ENCODE measurements at regions not wholly inside any gene's neighbourhood (a gene's known extent, or its start where the extent isn't known, plus 50 kb on each side); places are given as distances from the start of the nearest gene placed in this dataset.

- H3K27ac Mint-ChIP-seq (ENCODE audit: low read depth) = no peak overlapping the region
- H3K4me1 Mint-ChIP-seq = no peaks in the 10 kb centered on the region
- H3K9me3 Mint-ChIP-seq = peaks cover 26% of the 10 kb centered on the region
- ATAC-seq (replicated peaks; ENCODE audit: extremely low read depth, poor library complexity, severe bottlenecking) (no peak), DNase-seq (ENCODE audit: low spot score in 2 of 2) (no peak)
- no peak overlapping the region for H3K4me3 Mint-ChIP-seq
- H3K27me3 Mint-ChIP-seq = no peaks in the 10 kb centered on the region
- H3K36me3 Mint-ChIP-seq (ENCODE audit: insufficient read depth) = no peaks in the 10 kb centered on the region
Observed at GRCh38 chr4:45063696-45064095, 337.3 kb upstream of the GNPDA2 start.

GRCh38 chr4:45062935-45063545 is 336.7 kb upstream of the GNPDA2 start:
- peaks cover 28% of the 10 kb centered on the region for H3K9me3 Mint-ChIP-seq
- H3K27ac Mint-ChIP-seq (ENCODE audit: low read depth) = no peak overlapping the region
- H3K27me3 Mint-ChIP-seq = no peaks in the 10 kb centered on the region
- no peaks in the 10 kb centered on the region for H3K4me1 Mint-ChIP-seq
- no peak overlapping the region for H3K4me3 Mint-ChIP-seq
- H3K36me3 Mint-ChIP-seq (ENCODE audit: insufficient read depth) = no peaks in the 10 kb centered on the region
- DNase-seq (ENCODE audit: low spot score in 2 of 2) (no peak), ATAC-seq (replicated peaks; ENCODE audit: extremely low read depth, poor library complexity, severe bottlenecking) (no peak)

GRCh38 chr4:45043911-45044310 is 317.6 kb upstream of the GNPDA2 start:
- no peak for ATAC-seq (replicated peaks; ENCODE audit: extremely low read depth, poor library complexity, severe bottlenecking)
- Mint-ChIP-seq H3K4me3 (no peak overlapping the region), H3K27ac (ENCODE audit: low read depth) (no peak overlapping the region), H3K27me3 (no peaks in the 10 kb centered on the region), H3K4me1 (no peaks in the 10 kb centered on the region), H3K9me3 (peaks cover 18% of the 10 kb centered on the region), H3K36me3 (ENCODE audit: insufficient read depth) (no peaks in the 10 kb centered on the region)
- no peak for DNase-seq (ENCODE audit: low spot score in 2 of 2)

- DNase-seq (ENCODE audit: low spot score in 2 of 2) (no peak), ATAC-seq (replicated peaks; ENCODE audit: extremely low read depth, poor library complexity, severe bottlenecking) (no peak)
- no peaks in the 10 kb centered on the region for H3K4me1 Mint-ChIP-seq
- no peaks in the 10 kb centered on the region for H3K27me3 Mint-ChIP-seq
- H3K4me3 Mint-ChIP-seq = no peak overlapping the region
- no peak overlapping the region for H3K27ac Mint-ChIP-seq (ENCODE audit: low read depth)
- H3K9me3 Mint-ChIP-seq = peaks cover 18% of the 10 kb centered on the region
- no peaks in the 10 kb centered on the region for H3K36me3 Mint-ChIP-seq (ENCODE audit: insufficient read depth)
Observed at GRCh38 chr4:45036677-45037076, 310.3 kb upstream of the GNPDA2 start.

- no peaks in the 10 kb centered on the region for H3K36me3 Mint-ChIP-seq (ENCODE audit: insufficient read depth)
- ATAC-seq (replicated peaks; ENCODE audit: extremely low read depth, poor library complexity, severe bottlenecking) (no peak), DNase-seq (ENCODE audit: low spot score in 2 of 2) (no peak)
- no peak overlapping the region for H3K4me3 Mint-ChIP-seq
- no peaks in the 10 kb centered on the region for H3K4me1 Mint-ChIP-seq
- H3K9me3 Mint-ChIP-seq = peaks cover 15% of the 10 kb centered on the region
- H3K27ac Mint-ChIP-seq (ENCODE audit: low read depth) = no peak overlapping the region
- H3K27me3 Mint-ChIP-seq = no peaks in the 10 kb centered on the region
Observed at GRCh38 chr4:45033676-45034419, 307.5 kb upstream of the GNPDA2 start.

GRCh38 chr4:45030059-45030458 is 303.7 kb upstream of the GNPDA2 start:
- H3K9me3 Mint-ChIP-seq = peaks cover 22% of the 10 kb centered on the region
- no peaks in the 10 kb centered on the region for H3K4me1 Mint-ChIP-seq
- ATAC-seq (replicated peaks; ENCODE audit: extremely low read depth, poor library complexity, severe bottlenecking) (no peak), DNase-seq (ENCODE audit: low spot score in 2 of 2) (no peak)
- no peak overlapping the region for H3K4me3 Mint-ChIP-seq
- no peak overlapping the region for H3K27ac Mint-ChIP-seq (ENCODE audit: low read depth)
- H3K36me3 Mint-ChIP-seq (ENCODE audit: insufficient read depth) = no peaks in the 10 kb centered on the region
- H3K27me3 Mint-ChIP-seq = no peaks in the 10 kb centered on the region

GRCh38 chr4:45007508-45007907 is 281.2 kb upstream of the GNPDA2 start:
- Mint-ChIP-seq H3K27ac (ENCODE audit: low read depth) (no peak overlapping the region), H3K9me3 (peaks cover 14% of the 10 kb centered on the region), H3K27me3 (no peaks in the 10 kb centered on the region), H3K36me3 (ENCODE audit: insufficient read depth) (no peaks in the 10 kb centered on the region), H3K4me1 (no peaks in the 10 kb centered on the region), H3K4me3 (no peak overlapping the region)
- ATAC-seq (replicated peaks; ENCODE audit: extremely low read depth, poor library complexity, severe bottlenecking) (no peak), DNase-seq (ENCODE audit: low spot score in 2 of 2) (no peak)

GRCh38 chr4:45006078-45006477 is 279.7 kb upstream of the GNPDA2 start:
- no peak overlapping the region for H3K4me3 Mint-ChIP-seq
- ATAC-seq (replicated peaks; ENCODE audit: extremely low read depth, poor library complexity, severe bottlenecking) (no peak), DNase-seq (ENCODE audit: low spot score in 2 of 2) (no peak)
- no peaks in the 10 kb centered on the region for H3K4me1 Mint-ChIP-seq
- H3K27ac Mint-ChIP-seq (ENCODE audit: low read depth) = no peak overlapping the region
- peaks cover 16% of the 10 kb centered on the region for H3K9me3 Mint-ChIP-seq
- no peaks in the 10 kb centered on the region for H3K36me3 Mint-ChIP-seq (ENCODE audit: insufficient read depth)
- no peaks in the 10 kb centered on the region for H3K27me3 Mint-ChIP-seq

- DNase-seq (ENCODE audit: low spot score in 2 of 2) = no peak
- Mint-ChIP-seq H3K9me3 (peaks cover 14% of the 10 kb centered on the region), H3K36me3 (ENCODE audit: insufficient read depth) (no peaks in the 10 kb centered on the region), H3K4me1 (no peaks in the 10 kb centered on the region), H3K4me3 (no peak overlapping the region), H3K27me3 (no peaks in the 10 kb centered on the region), H3K27ac (ENCODE audit: low read depth) (no peak overlapping the region)
- no peak for ATAC-seq (replicated peaks; ENCODE audit: extremely low read depth, poor library complexity, severe bottlenecking)
Observed at GRCh38 chr4:45004847-45005565, 278.6 kb upstream of the GNPDA2 start.

- Mint-ChIP-seq H3K9me3 (peaks cover 17% of the 10 kb centered on the region), H3K4me1 (no peaks in the 10 kb centered on the region), H3K27ac (ENCODE audit: low read depth) (no peak overlapping the region), H3K4me3 (no peak overlapping the region), H3K27me3 (no peaks in the 10 kb centered on the region), H3K36me3 (ENCODE audit: insufficient read depth) (no peaks in the 10 kb centered on the region)
- ATAC-seq (replicated peaks; ENCODE audit: extremely low read depth, poor library complexity, severe bottlenecking) = no peak
- DNase-seq (ENCODE audit: low spot score in 2 of 2) = no peak
Observed at GRCh38 chr4:45004326-45004725, 278.0 kb upstream of the GNPDA2 start.

GRCh38 chr4:44996276-44996845 is 270.0 kb upstream of the GNPDA2 start:
- Mint-ChIP-seq H3K27ac (ENCODE audit: low read depth) (no peak overlapping the region), H3K9me3 (peaks cover 17% of the 10 kb centered on the region), H3K27me3 (no peaks in the 10 kb centered on the region), H3K4me1 (no peaks in the 10 kb centered on the region), H3K4me3 (no peak overlapping the region), H3K36me3 (ENCODE audit: insufficient read depth) (no peaks in the 10 kb centered on the region)
- no peak for DNase-seq (ENCODE audit: low spot score in 2 of 2)
- no peak for ATAC-seq (replicated peaks; ENCODE audit: extremely low read depth, poor library complexity, severe bottlenecking)

- H3K27ac Mint-ChIP-seq (ENCODE audit: low read depth) = no peak overlapping the region
- peaks cover 29% of the 10 kb centered on the region for H3K9me3 Mint-ChIP-seq
- H3K27me3 Mint-ChIP-seq = no peaks in the 10 kb centered on the region
- no peak overlapping the region for H3K4me3 Mint-ChIP-seq
- no peak for ATAC-seq (replicated peaks; ENCODE audit: extremely low read depth, poor library complexity, severe bottlenecking)
- no peaks in the 10 kb centered on the region for H3K4me1 Mint-ChIP-seq
- no peak for DNase-seq (ENCODE audit: low spot score in 2 of 2)
- H3K36me3 Mint-ChIP-seq (ENCODE audit: insufficient read depth) = peaks cover 2% of the 10 kb centered on the region
Observed at GRCh38 chr4:44988011-44988410, 261.7 kb upstream of the GNPDA2 start.

- Mint-ChIP-seq H3K9me3 (peaks cover 24% of the 10 kb centered on the region), H3K4me1 (no peaks in the 10 kb centered on the region), H3K36me3 (ENCODE audit: insufficient read depth) (peaks cover 2% of the 10 kb centered on the region), H3K27ac (ENCODE audit: low read depth) (no peak overlapping the region), H3K4me3 (no peak overlapping the region), H3K27me3 (no peaks in the 10 kb centered on the region)
- no peak for ATAC-seq (replicated peaks; ENCODE audit: extremely low read depth, poor library complexity, severe bottlenecking)
- no peak for DNase-seq (ENCODE audit: low spot score in 2 of 2)
Observed at GRCh38 chr4:44985938-44986337, 259.6 kb upstream of the GNPDA2 start.

Measured in central memory CD8-positive, alpha-beta T cell (primary cell).